ENCODE measurements at regions not wholly inside any gene's neighbourhood (a gene's known extent, or its start where the extent isn't known, plus 50 kb on each side); places are given as distances from the start of the nearest gene placed in this dataset.

DNA sequence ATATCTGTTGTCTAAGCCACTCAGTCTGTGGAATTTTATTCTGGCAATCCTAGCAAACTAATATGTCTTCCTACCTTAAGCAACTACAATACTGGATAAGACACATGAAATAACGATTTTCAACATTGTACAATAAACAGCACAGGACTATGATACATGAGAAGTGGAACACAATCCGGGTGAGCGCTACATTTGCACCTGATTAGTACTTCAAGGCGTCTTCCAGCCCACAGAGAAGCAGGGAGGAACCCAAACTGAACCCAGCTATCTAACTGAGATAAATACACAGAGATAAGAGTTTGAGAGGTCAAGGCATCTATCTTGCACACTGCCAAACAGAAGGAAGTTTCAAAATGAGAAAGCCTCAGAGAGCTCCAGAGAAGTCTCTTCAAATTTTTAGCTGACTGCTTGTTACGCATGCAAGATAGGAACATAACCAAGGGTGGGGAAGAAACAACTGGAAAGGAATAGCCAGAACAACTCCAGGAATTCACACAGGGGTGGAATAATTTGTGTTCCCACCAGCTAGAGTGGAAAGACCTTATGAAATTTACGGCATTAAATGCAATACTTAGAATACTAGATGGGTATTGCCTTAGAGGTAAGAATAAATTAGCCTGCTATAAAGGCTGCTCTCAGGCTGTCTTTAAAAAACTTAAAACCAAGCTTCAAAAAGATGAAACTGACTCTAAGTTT lies 481.8 kb downstream of the MTRR start:
- TF ChIP-seq POLR2AphosphoS5 (IDR thresholded peaks at IDR 0.05; ENCODE audit: low read depth, low read length) (no peak), POLR2A (IDR thresholded peaks at IDR 0.05; ENCODE audit: low read depth, low read length) (no peak)
